SK-N-SH (cell line): ENCODE measurements at regions not wholly inside any gene's neighbourhood (a gene's known extent, or its start where the extent isn't known, plus 50 kb on each side); places are given as distances from the start of the nearest gene placed in this dataset.

Experiments used
- CTCF ChIA-PET: fragments of 300-600, 350-600 bp; formaldehyde crosslinking; extraction: SDS; loops from one replicate; lab custom pipeline; 2021; lab: Yijun Ruan, JAX
- POLR2A ChIA-PET: fragments of 350-600 bp; sonication (Branson Sonifier 250); formaldehyde crosslinking; extraction: SDS; loops from one replicate; lab custom pipeline; 2020; ENCODE audit warnings: antibody characterized with exemption, inconsistent platforms; lab: Yijun Ruan, JAX
- DNase-seq: peaks from one replicate; pipeline ENCODE4 v3.0.0; 2012
- H2AFZ ChIP-seq: fragments of 200-600 bp; sonication (generic); 2 replicates; pipeline ENCODE4 v1.8.1; 2016; ENCODE audit warnings: antibody characterized with exemption, mild to moderate bottlenecking, low read depth
- H3F3A ChIP-seq: fragments of 200-600 bp; sonication (generic); replicated peaks from 2 replicates; pipeline ENCODE3; 2016; ENCODE audit warnings: antibody characterized with exemption, mild to moderate bottlenecking; ENCODE audit not compliant: insufficient read depth
- H3K27ac ChIP-seq, 2 experiments: fragments of 200-500 bp in 1 of 2; fragments of 200-600 bp in 1 of 2; sonication (Bioruptor generic) in 1 of 2; sonication (generic), shearing (Covaris generic) in 1 of 2; 2 replicates each; pipeline versions ENCODE4 v1.5.1 to v1.6.1; 2014 to 2016; ENCODE audit warnings: low read depth in 2 of 2, inconsistent platforms in 1 of 2, low read length in 1 of 2, mild to moderate bottlenecking in 1 of 2, mixed read lengths in 1 of 2
- H3K27me3 ChIP-seq: fragments of 200-600 bp; sonication (generic), shearing (Covaris generic); 2 replicates; pipeline ENCODE4 v1.6.1; 2016; ENCODE audit warnings: mixed run types; ENCODE audit not compliant: insufficient read depth
- H3K36me3 ChIP-seq, 2 experiments: fragments of 200-500 bp in 1 of 2; fragments of 200-600 bp in 1 of 2; sonication (Bioruptor generic) in 1 of 2; sonication (generic) in 1 of 2; replicated peaks in 1 of 2; 2 replicates each; pipeline versions ENCODE3 to v1.5.1; 2014 to 2016; ENCODE audit warnings: low read length in 1 of 2, mild to moderate bottlenecking in 1 of 2; ENCODE audit not compliant: insufficient read depth in 2 of 2, control insufficient read depth in 1 of 2
- H3K4me1 ChIP-seq, 2 experiments: fragments of 200-500 bp in 1 of 2; fragments of 200-600 bp in 1 of 2; sonication (Bioruptor generic) in 1 of 2; sonication (generic), shearing (Covaris generic) in 1 of 2; 2 replicates each; pipeline versions ENCODE4 v1.5.1 to v1.6.1; 2014 to 2016; ENCODE audit warnings: low read depth in 1 of 2, low read length in 1 of 2, mixed run types in 1 of 2; ENCODE audit not compliant: insufficient read depth in 2 of 2, control insufficient read depth in 1 of 2
- H3K4me2 ChIP-seq: fragments of 200-600 bp; sonication (generic), shearing (Covaris generic); 2 replicates; pipeline ENCODE4 v1.6.1; 2017; ENCODE audit warnings: mixed run types
- H3K4me3 ChIP-seq, 2 experiments: fragments of 200-500 bp in 1 of 2; fragments of 200-600 bp in 1 of 2; sonication (Bioruptor generic) in 1 of 2; sonication (generic), shearing (Covaris generic) in 1 of 2; 2 replicates each; pipeline versions ENCODE4 v1.5.1 to v1.8.1; 2014 to 2016; ENCODE audit warnings: low read depth in 2 of 2, inconsistent platforms in 1 of 2, low read length in 1 of 2, mild to moderate bottlenecking in 1 of 2, mixed read lengths in 1 of 2, moderate library complexity in 1 of 2
- H3K79me2 ChIP-seq: fragments of 200-600 bp; sonication (generic); 2 replicates; pipeline ENCODE4 v1.8.1; 2017; ENCODE audit warnings: mild to moderate bottlenecking; ENCODE audit not compliant: insufficient read depth
- H3K9ac ChIP-seq: fragments of 200-600 bp; sonication (generic); 2 replicates; pipeline ENCODE4 v1.6.1; 2017; ENCODE audit warnings: mixed run types
- H3K9me2 ChIP-seq: fragments of 200-600 bp; sonication (generic); 2 replicates; pipeline ENCODE4 v1.6.1; 2017; ENCODE audit warnings: mixed run types
- H3K9me3 ChIP-seq: fragments of 200-600 bp; sonication (generic); 2 replicates; pipeline ENCODE4 v1.6.1; 2017; ENCODE audit warnings: mixed run types, mild to moderate bottlenecking, moderate library complexity
- H4K20me1 ChIP-seq: fragments of 200-600 bp; sonication (generic); 2 replicates; pipeline ENCODE4 v1.6.1; 2017; ENCODE audit warnings: mild to moderate bottlenecking, mixed run types; ENCODE audit not compliant: insufficient read depth
- ELF1 ChIP-seq: IDR thresholded peaks from 2 replicates; pipeline ENCODE4 v1.4.0; 2012
- EP300 ChIP-seq, 2 experiments: IDR thresholded peaks; 2 replicates each; pipeline versions ENCODE4 v1.4.0 to v1.6.1; 2012; ENCODE audit warnings: borderline replicate concordance in 1 of 2, low read depth in 1 of 2, low read length in 1 of 2
- FOXJ3 ChIP-seq: sonication (generic); formaldehyde crosslinking; IDR thresholded peaks from 2 replicates; pipeline ENCODE4 v1.5.1; 2020; ENCODE audit warnings: mild to moderate bottlenecking, missing genetic modification reagents
- GABPA ChIP-seq: IDR thresholded peaks from 2 replicates; pipeline ENCODE4 v1.4.0; 2012; ENCODE audit warnings: low read depth, mild to moderate bottlenecking
- JUND ChIP-seq: IDR thresholded peaks from 2 replicates; pipeline ENCODE4 v1.4.0; 2012
- MEF2A ChIP-seq: IDR thresholded peaks from 2 replicates; pipeline ENCODE4 v1.4.0; 2012; ENCODE audit warnings: low read depth, borderline replicate concordance
- NFIC ChIP-seq: IDR thresholded peaks from 2 replicates; pipeline ENCODE4 v1.4.0; 2012; ENCODE audit warnings: borderline replicate concordance
- RAD21 ChIP-seq: IDR thresholded peaks from 2 replicates; pipeline ENCODE4 v1.6.1; 2012; ENCODE audit warnings: mild to moderate bottlenecking, low read length
- RFX5 ChIP-seq: IDR thresholded peaks from 2 replicates; pipeline ENCODE4 v1.6.1; 2012; ENCODE audit warnings: mild to moderate bottlenecking, improper control_type of control experiment, low read length
- SMC3 ChIP-seq: IDR thresholded peaks from 2 replicates; pipeline ENCODE4 v1.6.1; 2012; ENCODE audit warnings: low read depth, low read length, improper control_type of control experiment
- TAF1 ChIP-seq: IDR thresholded peaks from 2 replicates; pipeline ENCODE4 v1.6.1; 2012; ENCODE audit warnings: low read depth, mild to moderate bottlenecking, low read length, moderate library complexity, borderline replicate concordance
- TEAD4 ChIP-seq: IDR thresholded peaks from 2 replicates; pipeline ENCODE4 v1.4.0; 2012; ENCODE audit warnings: mild to moderate bottlenecking, borderline replicate concordance; ENCODE audit not compliant: insufficient read depth
- WGBS: methylation state at CpG from one replicate; pipeline ENCODE4 v1.1.6; 2017; ENCODE audit warnings: low lambda C conversion rate; 5-methylcytosine and 5-hydroxymethylcytosine counted together
- TF ChIP-seq, protein P1 (sequence below): fragments of 200-600 bp; sonication (generic); IDR thresholded peaks from 2 replicates; pipeline ENCODE4 v1.6.1; 2017; ENCODE audit warnings: antibody characterized with exemption, mild to moderate bottlenecking, moderate library complexity
- TF ChIP-seq, protein P2 (sequence below): fragments of 150-350 bp; IDR thresholded peaks from 2 replicates; pipeline ENCODE4 v1.6.1; 2017; ENCODE audit warnings: antibody characterized with exemption, low read length, low read depth, borderline replicate concordance
- TF ChIP-seq, protein P3 (sequence below): IDR thresholded peaks from 2 replicates; pipeline ENCODE4; 2012
- TF ChIP-seq, protein P4 (sequence below): fragments of 150-350 bp; IDR thresholded peaks from 2 replicates; pipeline ENCODE4 v1.6.1; 2016; ENCODE audit warnings: mild to moderate bottlenecking, low read depth, low read length
- TF ChIP-seq, protein P5 (sequence below): IDR thresholded peaks from 2 replicates; pipeline ENCODE4 v1.4.0; 2012; ENCODE audit warnings: low read depth

DNA sequence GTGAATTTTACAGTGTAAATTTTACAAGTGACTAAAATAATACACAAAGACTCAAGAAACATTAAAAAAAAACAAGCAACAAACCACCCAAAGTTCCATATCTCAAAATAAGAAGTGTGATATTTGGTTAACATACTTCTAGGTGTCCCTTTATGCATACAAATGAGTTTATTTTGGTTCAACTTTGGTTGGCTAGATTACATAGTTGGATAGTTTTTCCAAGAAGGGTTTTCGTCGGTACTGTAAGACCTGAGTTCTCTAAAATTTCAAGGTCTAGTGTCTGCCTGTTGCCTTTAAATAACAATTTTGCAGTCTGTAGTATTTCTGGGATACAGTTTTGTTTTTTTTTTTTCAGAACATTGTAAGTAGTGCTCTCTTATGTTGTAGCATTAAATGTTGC, 58.8 kb upstream of the JAK2 start:
- Histone ChIP-seq H3K4me1 (no peaks in the 10 kb centered on the region; a peak in 1 of 4 replicates), H3K27me3 (no peaks in the 10 kb centered on the region), H3K36me3 (no peaks in the 10 kb centered on the region), H3K27ac (no peak overlapping the region), H3K9me3 (no peaks in the 10 kb centered on the region), H4K20me1 (no peaks in the 10 kb centered on the region), H2AFZ (no peak overlapping the region), H3K79me2 (no peaks in the 10 kb centered on the region), H3K4me2 (no peak overlapping the region), H3K9ac (no peak overlapping the region), H3K9me2 (no peaks in the 10 kb centered on the region), H3K4me3 (no peak overlapping the region), H3F3A (no peaks in the 10 kb centered on the region)
- CTCF ChIA-PET = interaction anchor here (1.4 kb wide), 1 partner anchor 10 kb away, joined by 3 read pairs; no protein-coding TSS in a partner anchor
- POLR2A ChIA-PET = no interaction called here
- TF ChIP-seq, protein P1, sequence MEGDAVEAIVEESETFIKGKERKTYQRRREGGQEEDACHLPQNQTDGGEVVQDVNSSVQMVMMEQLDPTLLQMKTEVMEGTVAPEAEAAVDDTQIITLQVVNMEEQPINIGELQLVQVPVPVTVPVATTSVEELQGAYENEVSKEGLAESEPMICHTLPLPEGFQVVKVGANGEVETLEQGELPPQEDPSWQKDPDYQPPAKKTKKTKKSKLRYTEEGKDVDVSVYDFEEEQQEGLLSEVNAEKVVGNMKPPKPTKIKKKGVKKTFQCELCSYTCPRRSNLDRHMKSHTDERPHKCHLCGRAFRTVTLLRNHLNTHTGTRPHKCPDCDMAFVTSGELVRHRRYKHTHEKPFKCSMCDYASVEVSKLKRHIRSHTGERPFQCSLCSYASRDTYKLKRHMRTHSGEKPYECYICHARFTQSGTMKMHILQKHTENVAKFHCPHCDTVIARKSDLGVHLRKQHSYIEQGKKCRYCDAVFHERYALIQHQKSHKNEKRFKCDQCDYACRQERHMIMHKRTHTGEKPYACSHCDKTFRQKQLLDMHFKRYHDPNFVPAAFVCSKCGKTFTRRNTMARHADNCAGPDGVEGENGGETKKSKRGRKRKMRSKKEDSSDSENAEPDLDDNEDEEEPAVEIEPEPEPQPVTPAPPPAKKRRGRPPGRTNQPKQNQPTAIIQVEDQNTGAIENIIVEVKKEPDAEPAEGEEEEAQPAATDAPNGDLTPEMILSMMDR = no peak
- TF ChIP-seq, protein P2, sequence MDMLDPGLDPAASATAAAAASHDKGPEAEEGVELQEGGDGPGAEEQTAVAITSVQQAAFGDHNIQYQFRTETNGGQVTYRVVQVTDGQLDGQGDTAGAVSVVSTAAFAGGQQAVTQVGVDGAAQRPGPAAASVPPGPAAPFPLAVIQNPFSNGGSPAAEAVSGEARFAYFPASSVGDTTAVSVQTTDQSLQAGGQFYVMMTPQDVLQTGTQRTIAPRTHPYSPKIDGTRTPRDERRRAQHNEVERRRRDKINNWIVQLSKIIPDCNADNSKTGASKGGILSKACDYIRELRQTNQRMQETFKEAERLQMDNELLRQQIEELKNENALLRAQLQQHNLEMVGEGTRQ = no peak
- TF ChIP-seq FOXJ3 (CRISPR knock-in tag) (no peak), TAF1 (no peak), JUND (no peak), RAD21 (no peak), RFX5 (no peak), MEF2A (no peak), TEAD4 (no peak), SMC3 (no peak), NFIC (no peak), GABPA (no peak)
- TF ChIP-seq, protein P3, sequence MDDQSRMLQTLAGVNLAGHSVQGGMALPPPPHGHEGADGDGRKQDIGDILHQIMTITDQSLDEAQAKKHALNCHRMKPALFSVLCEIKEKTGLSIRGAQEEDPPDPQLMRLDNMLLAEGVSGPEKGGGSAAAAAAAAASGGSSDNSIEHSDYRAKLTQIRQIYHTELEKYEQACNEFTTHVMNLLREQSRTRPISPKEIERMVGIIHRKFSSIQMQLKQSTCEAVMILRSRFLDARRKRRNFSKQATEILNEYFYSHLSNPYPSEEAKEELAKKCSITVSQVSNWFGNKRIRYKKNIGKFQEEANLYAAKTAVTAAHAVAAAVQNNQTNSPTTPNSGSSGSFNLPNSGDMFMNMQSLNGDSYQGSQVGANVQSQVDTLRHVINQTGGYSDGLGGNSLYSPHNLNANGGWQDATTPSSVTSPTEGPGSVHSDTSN = no peak
- DNase-seq = no peak
- WGBS = 84% methylated on average over 2 of the region's 2 CpGs

DNA sequence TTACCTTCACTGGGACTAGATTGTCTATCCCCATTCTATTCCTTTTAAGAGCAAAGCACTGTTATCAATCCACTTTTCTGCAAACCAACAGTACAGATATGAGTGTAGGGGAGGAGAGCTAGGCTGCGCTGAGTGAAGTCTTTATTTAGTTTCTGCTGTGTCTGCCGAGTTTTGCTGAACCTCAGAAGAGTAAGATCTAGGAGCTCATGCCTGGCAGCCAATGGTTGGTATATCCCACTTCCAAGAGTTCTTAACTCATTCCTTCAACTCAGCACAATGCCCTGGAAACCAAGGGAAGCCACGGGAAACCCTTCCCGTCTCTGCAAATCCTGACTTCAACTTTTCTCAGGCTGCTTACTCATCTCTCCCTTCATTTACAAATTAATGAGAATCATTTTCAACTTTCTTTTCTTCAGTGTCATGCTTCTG, 58.0 kb upstream of the JAK2 start:
- Histone ChIP-seq H3K9ac (no peak overlapping the region), H3K36me3 (no peaks in the 10 kb centered on the region), H3K9me3 (no peaks in the 10 kb centered on the region), H3K27me3 (no peaks in the 10 kb centered on the region), H3K27ac (no peak overlapping the region)
- TF ChIP-seq RFX5 (no peak), GABPA (no peak), EP300 (IDR thresholded peaks at IDR 0.05; ENCODE audit: borderline replicate concordance in 1 of 2, low read depth in 1 of 2, low read length in 1 of 2) (no peak), ELF1 (no peak), MEF2A (no peak), RAD21 (no peak)
- TF ChIP-seq, protein P4, sequence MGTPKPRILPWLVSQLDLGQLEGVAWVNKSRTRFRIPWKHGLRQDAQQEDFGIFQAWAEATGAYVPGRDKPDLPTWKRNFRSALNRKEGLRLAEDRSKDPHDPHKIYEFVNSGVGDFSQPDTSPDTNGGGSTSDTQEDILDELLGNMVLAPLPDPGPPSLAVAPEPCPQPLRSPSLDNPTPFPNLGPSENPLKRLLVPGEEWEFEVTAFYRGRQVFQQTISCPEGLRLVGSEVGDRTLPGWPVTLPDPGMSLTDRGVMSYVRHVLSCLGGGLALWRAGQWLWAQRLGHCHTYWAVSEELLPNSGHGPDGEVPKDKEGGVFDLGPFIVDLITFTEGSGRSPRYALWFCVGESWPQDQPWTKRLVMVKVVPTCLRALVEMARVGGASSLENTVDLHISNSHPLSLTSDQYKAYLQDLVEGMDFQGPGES = no peak
- TF ChIP-seq, protein P5, sequence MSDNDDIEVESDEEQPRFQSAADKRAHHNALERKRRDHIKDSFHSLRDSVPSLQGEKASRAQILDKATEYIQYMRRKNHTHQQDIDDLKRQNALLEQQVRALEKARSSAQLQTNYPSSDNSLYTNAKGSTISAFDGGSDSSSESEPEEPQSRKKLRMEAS = no peak
- TF ChIP-seq, all 33 proteins: peak for 0
- Histone ChIP-seq H4K20me1 (no peaks in the 10 kb centered on the region), H3K4me1 (no peaks in the 10 kb centered on the region; a peak in 1 of 4 replicates), H3K4me3 (no peak overlapping the region), H3F3A (no peaks in the 10 kb centered on the region), H3K79me2 (no peaks in the 10 kb centered on the region), H2AFZ (no peak overlapping the region), H3K9me2 (no peaks in the 10 kb centered on the region), H3K4me2 (no peak overlapping the region)
- ChIA-PET POLR2A (no interaction called here), CTCF (interaction anchor here (1.4 kb wide), 1 partner anchor 9 kb away, joined by 3 read pairs; no protein-coding TSS in a partner anchor)
- no peak for DNase-seq
- 45% methylated on average over 4 of the region's 4 CpGs for WGBS
